ENCODE measurements at regions not wholly inside any gene's neighbourhood (a gene's known extent, or its start where the extent isn't known, plus 50 kb on each side); places are given as distances from the start of the nearest gene placed in this dataset.

DNA sequence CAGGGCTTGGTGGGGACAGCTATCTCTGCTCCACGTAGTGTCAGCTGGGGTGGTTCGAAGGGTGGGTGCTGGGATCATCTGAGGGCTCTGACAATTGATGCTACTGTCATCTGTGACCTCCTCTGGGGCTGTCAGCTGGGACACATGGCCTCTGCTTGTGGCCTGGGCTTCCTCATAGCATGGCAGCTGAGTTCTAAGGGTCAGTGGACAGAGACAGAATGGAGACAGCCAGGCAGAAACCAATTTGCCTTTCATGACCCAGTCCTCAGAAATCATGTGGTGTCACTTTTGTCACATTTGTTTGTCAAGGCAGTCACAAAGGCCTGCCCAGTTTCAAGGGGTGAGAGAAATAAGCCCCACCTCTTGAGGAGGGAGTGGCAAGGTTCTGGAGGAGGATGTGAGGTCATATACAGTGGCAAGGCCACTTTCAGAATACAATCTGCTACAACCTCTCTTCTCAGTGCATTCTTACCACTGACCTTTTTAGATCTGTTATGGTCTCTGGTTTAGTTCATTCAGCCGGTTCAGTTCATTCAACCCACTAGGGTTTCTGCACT lies 103.6 kb upstream of the BCOR start:
- no peak for DNase-seq (ENCODE audit: low read depth in 3 of 3, low spot score in 2 of 3)

DNA sequence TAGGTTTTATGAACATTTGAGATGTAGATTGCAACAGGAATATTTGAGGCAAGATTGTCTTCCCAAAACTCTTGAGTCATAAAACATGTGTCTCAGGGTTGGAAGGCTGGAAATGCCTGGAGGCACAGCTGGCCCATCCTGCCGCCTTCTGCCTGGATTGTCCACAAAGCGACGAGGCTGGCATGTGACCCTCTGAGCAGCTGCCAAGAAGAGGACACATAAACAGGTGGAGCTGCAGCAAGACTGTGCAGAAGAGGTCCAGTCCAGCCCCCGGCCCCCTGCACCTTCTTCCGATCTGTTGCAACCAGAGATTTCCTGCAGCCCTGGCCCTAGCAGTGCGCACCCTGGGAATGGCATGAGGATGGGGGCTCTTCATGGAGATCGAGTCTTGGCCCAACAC lies 101.9 kb upstream of the BCOR start:
- no peak for DNase-seq (ENCODE audit: low read depth in 3 of 3, low spot score in 2 of 3)

DNA sequence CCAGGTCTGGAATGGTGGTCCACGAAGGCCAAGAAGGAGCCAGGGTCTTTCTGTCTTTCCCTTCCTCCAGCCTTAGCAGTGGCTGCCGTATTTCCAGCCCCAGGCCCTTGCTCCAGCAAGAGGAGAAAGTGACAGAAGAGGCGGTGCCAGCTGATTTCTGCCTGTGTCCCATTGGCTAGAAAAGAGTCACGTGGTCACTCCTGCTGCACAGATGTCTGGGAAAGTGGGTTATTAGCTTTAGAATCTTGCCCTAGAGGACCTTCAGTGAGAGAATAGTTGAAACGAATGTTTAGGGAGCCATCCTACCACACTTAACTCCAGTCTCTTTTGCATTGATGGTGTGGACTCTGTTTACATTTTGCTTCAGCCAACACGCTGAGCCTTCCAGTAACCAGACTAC lies 99.3 kb upstream of the BCOR start:
- DNase-seq (ENCODE audit: low read depth in 3 of 3, low spot score in 2 of 3), result no peak

DNA sequence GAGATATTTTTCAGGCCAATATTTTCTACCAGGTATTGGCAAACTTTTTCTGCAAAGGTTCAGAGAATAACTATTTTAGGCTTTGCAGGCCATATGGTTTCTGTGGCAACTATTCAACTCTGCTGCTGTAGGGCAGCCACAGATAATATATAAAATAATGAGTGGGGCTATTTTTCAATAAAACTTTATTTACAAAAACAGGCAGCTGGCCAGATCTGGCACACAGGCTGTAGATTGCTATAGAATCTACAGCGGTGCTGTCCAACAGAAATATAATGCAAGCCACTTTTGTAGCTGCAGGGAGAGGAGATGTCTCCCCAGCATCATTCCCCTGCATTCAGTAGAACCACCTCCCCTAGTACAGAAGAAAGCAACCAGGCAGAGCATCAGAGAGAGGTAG lies 97.6 kb upstream of the BCOR start:
- no peak for DNase-seq (ENCODE audit: low read depth in 3 of 3, low spot score in 2 of 3)

DNA sequence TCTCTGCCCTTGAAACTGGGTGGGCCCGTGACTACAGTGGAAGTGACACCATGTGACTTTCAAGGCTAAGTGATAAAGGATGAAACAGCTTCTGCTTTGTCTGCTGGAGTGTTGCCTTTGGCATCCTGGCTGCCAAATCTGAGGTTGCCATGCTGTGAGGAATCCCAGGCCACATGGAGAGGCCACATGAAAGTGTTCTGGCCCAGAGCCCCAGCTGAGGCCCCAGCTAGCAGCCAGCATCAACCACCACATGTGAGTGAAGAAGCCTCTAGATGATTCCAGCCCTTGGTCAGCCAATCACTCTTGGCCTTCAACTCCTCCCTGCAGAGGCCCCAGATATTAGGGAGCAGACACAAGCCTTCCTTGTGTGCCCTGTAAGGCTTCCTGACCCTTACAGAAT lies 94.4 kb upstream of the BCOR start:
- DNase-seq (ENCODE audit: low read depth in 3 of 3, low spot score in 2 of 3), result no peak

DNA sequence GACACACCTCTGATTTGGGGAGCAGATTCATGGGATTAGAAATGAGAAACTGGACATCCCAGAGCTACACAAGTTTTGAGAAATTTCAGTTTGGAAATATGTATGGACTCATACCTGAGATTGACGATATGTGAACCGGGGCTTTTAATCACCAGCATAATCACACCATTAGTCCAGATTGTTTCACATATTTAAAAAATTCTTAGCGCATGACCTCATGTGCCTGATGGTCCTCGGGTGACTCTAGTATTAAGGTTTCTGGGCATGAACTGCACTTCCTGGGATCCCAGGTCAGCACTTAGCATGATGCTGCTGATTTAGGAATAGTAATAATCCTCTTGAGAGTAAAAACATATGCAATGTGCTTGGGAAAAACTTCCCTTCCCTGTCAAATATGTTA lies 91.9 kb upstream of the BCOR start:
- no peak for DNase-seq (ENCODE audit: low read depth in 3 of 3, low spot score in 2 of 3)

GRCh38 chrX:40188573-40189417 lies 91.0 kb upstream of the BCOR start:
- DNase-seq (ENCODE audit: low read depth in 3 of 3, low spot score in 2 of 3), result no peak

- no peak for DNase-seq (ENCODE audit: low read depth in 3 of 3, low spot score in 2 of 3)
Measured at GRCh38 chrX:40184968-40185367, 87.2 kb upstream of the BCOR start.

DNA sequence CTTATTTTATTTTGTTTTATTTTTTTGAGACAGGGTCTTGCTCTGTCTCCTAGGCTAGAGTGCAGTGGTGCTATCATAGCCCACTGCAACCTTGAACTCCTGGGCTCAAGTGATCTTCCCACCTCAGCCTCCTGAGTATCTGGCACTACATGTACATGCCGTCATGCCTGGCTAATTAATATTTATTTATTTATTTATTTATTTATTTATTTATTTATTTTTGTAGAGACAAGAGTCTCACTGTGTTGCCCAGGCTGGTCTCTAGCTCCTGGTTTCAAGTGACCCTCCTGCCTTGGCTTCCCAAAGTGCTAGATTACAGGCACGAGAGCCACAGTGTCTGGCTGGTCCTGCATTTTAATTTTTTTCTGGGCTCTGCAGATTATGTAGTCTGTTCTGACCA lies 84.9 kb upstream of the BCOR start:
- DNase-seq (ENCODE audit: low read depth in 3 of 3, low spot score in 2 of 3), result no peak

DNA sequence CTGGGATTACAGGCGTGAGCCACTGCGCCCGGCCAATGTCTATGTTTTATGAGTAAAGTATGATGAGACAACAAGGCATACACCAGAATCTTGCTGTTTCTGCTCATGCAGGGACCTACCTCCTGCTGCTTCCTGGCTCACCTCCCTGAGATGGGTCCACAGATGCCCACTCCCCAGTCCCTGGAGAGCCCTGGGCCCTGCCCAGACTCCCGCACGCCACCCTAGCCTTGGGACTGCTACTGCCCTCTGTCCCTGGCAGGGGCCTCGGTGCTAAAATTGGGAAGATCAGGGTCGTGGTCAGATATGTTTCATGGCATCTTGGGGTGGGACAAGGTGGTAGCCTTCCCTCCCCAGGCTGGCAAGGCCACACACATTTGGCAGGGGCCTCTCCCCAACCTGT lies 84.3 kb upstream of the BCOR start:
- no peak for DNase-seq (ENCODE audit: low read depth in 3 of 3, low spot score in 2 of 3)

- DNase-seq (ENCODE audit: low read depth in 3 of 3, low spot score in 2 of 3), result no peak
Measured at GRCh38 chrX:40179283-40179682, 81.5 kb upstream of the BCOR start.

DNA sequence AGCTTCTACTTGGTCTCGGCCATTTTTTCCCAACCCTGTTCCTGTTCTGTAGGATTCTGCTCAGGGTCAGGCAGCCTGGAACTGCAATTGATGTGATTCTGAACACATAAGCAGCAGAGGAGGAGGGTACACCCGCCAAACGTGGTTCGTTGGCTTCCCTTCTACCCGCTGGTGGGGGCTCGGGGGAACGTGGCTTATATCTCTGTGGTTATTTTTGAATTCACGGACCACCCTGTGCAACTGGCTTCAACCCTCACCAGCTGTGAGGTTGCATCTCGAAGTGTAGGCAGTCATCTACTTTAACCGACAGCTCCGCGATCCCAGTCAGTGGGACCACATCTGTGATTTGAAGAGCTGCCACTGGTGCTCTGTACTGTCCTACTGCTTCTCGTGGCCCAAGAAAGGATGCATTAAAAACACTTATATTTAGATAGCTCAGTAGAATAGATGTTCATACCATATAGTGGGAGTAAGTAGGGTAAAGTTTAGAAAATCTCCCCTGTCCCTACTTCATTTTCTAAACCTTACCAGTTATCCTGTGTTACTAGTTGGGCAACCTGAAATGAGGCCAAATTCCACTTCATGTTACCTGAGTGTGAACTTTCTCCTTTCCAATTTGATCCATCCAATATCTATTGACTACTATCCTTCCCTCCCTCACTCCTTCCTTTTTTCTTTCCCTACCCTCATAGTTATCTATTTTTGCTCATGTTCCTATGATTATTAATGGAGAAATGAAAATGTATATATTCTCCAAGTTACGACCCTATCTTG lies 80.4 kb upstream of the BCOR start:
- DNase-seq (ENCODE audit: low read depth in 3 of 3, low spot score in 2 of 3), result no peak

DNA sequence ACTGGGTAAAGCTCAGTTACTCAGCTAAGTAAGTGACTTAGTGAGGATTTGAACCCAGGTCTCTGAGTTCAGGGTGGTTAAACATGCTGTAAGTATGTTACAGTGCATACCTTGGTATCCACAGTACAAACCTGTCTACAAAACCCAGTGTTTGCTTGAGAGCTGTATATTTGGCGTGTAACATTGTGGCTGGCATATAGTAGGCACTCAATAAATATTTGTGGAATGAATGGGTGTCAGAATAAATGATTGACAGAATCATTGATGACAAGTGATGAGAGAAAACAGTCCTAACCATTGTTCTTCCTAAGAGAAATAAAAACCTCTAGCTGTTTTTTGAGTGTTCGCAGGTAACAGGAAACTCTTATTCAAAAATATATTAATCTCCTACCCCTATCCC lies 79.7 kb upstream of the BCOR start:
- DNase-seq (ENCODE audit: low read depth in 3 of 3, low spot score in 2 of 3), result no peak

GRCh38 chrX:40177117-40177430 lies 79.3 kb upstream of the BCOR start:
- DNase-seq (ENCODE audit: low read depth in 3 of 3, low spot score in 2 of 3), result no peak

DNA sequence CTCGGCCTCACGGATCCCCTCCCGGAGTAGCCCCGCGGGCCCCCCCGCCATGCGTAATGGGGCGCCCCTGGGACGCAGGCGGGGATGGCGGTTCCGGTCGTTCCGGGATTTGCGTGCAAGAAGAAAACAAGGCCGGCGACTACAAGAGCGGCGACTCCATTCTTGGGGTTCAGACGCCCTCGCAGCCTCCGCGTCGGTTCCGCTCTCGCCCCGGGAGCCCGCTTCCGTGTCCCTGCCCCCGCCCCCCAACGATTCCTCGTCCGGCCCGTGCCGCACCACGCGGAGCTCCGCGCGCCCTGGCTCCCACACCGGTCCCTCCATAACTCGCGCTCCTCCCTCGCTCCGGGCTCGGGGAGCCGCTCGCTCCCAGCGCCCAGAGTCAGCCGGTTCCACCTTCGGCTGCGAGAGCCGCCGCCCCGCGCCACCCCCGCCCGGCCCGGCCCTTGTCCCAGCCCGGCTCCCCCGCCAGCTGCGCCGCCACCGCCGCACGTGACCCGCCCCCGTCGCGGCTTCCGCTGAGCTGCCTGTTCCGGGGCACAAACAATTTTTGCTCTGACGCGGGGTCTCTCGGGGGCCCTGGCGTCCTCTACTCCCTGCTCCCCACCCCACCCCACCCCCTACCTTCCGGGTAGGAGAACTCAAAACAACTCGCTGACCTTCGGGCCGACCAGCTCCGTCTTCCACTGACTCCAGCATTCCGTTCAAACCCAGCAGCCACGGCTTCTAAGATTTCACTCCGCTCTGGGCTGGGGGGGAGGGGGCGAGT lies 78.8 kb upstream of the BCOR start:
- no peak for DNase-seq (ENCODE audit: low read depth in 3 of 3, low spot score in 2 of 3)

DNA sequence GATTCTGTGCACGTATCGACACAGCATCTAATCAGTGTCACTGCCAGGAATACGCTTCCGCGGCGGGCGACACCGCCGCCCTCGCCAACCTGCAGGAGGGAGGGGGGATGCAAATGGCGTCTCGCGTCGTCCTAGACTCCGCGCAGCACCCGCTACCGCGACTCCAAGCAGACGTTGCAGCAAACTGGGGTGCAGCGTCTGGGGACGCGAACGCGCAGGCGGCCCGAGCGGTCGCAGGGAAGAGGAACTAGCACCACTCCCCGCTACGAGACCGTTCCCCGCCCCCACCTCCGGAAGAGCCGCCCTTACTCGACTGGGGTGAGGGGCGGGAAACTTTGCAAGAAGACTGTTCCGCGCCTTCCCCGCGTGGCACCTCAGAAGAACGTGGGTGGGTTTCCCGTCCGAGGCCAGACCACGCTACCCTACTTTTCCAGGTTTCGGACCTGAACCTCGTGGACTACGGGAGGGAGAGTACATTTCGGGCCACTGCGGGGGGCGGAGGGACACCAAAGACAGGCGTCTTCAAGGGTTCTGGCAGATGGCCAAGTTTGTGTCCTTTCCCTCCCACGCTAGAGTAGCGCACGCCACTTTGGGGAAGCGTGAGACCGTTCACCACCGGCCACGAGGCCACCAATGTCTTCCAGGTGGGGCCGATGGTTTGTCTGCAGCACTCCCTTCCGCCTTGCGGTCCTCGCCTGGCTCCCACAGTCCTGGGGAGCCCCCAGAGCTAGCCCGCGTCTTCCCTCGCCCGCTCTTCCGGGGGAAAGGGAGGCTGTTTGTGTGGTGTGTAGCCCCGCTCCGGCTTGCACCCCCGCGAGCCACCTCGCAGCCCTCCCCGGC lies 78.0 kb upstream of the BCOR start:
- DNase-seq (ENCODE audit: low read depth in 3 of 3, low spot score in 2 of 3), result no peak

GRCh38 chrX:40174854-40175510 lies 77.2 kb upstream of the BCOR start:
- no peak for DNase-seq (ENCODE audit: low read depth in 3 of 3, low spot score in 2 of 3)

- DNase-seq (ENCODE audit: low read depth in 3 of 3, low spot score in 2 of 3), result no peak
Measured at GRCh38 chrX:40174001-40174853, 76.5 kb upstream of the BCOR start.
